SU-DHL-6 (cell line): ENCODE measurements at regions not wholly inside any gene's neighbourhood (a gene's known extent, or its start where the extent isn't known, plus 50 kb on each side); places are given as distances from the start of the nearest gene placed in this dataset.

Experiments used
- H2AFZ ChIP-seq: fragments of 200-600 bp; sonication (generic); 2 replicates; pipeline ENCODE4 v1.6.1; 2014; ENCODE audit warnings: low read depth, mild to moderate bottlenecking, moderate library complexity, mixed read lengths, antibody characterized with exemption, low read length; ENCODE audit not compliant: severe bottlenecking
- H3F3A ChIP-seq: fragments of 200-600 bp; shearing (Covaris generic); 2 replicates; pipeline ENCODE4 v1.6.0; 2016; ENCODE audit warnings: antibody characterized with exemption, mild to moderate bottlenecking; ENCODE audit not compliant: insufficient read depth
- H3K27ac ChIP-seq: fragments of 200-600 bp; sonication (generic); 2 replicates; pipeline ENCODE4 v1.5.1; 2016; ENCODE audit warnings: low read depth, mild to moderate bottlenecking, low read length, moderate library complexity, mixed read lengths
- H3K27me3 ChIP-seq: fragments of 200-600 bp; sonication (generic), shearing (Covaris generic); 2 replicates; pipeline ENCODE4 v1.6.0; 2014; ENCODE audit warnings: mild to moderate bottlenecking, low read length
- H3K36me3 ChIP-seq: fragments of 200-600 bp; sonication (generic); 2 replicates; pipeline ENCODE4 v1.6.1; 2014; ENCODE audit warnings: mild to moderate bottlenecking, low read length, mixed read lengths
- H3K4me2 ChIP-seq: fragments of 300-600, 200-600 bp; shearing (Covaris generic), sonication (generic); 2 replicates; pipeline ENCODE4 v1.6.0; 2014; ENCODE audit warnings: low read length, low read depth, mild to moderate bottlenecking; ENCODE audit not compliant: poor library complexity, severe bottlenecking
- H3K4me3 ChIP-seq: fragments of 200-600 bp; sonication (generic); 2 replicates; pipeline ENCODE4 v1.5.1; 2014; ENCODE audit warnings: antibody characterized with exemption, low read length, mild to moderate bottlenecking, mixed read lengths; ENCODE audit not compliant: insufficient read depth, poor library complexity, severe bottlenecking
- H3K79me2 ChIP-seq: fragments of 200-600 bp; sonication (generic); 2 replicates; pipeline ENCODE4 v1.6.1; 2014; ENCODE audit warnings: mild to moderate bottlenecking, low read length, moderate library complexity; ENCODE audit not compliant: insufficient read depth
- H3K9ac ChIP-seq: fragments of 200-600 bp; sonication (generic); 2 replicates; pipeline ENCODE4 v1.7.0; 2014; ENCODE audit warnings: mild to moderate bottlenecking, low read length
- H3K9me2 ChIP-seq: fragments of 200-600 bp; sonication (generic); replicated peaks from 2 replicates; pipeline ENCODE4 v1.6.1; 2014; ENCODE audit warnings: low read length; ENCODE audit not compliant: insufficient read depth
- H3K9me3 ChIP-seq: fragments of 200-600 bp; sonication (generic); 2 replicates; pipeline ENCODE4 v1.6.1; 2014; ENCODE audit warnings: low read length, mixed read lengths; ENCODE audit not compliant: insufficient read depth
- H4K20me1 ChIP-seq: fragments of 200-600 bp; sonication (generic); 2 replicates; pipeline ENCODE4 v1.6.1; 2014; ENCODE audit warnings: low read depth, mild to moderate bottlenecking, antibody characterized with exemption, low read length, moderate library complexity, mixed read lengths
- EZH2phosphoT487 ChIP-seq: fragments of 200-600 bp; sonication (generic), shearing (Covaris generic); conservative IDR thresholded peaks from 2 replicates; pipeline ENCODE4 v1.6.1; 2018; ENCODE audit warnings: mild to moderate bottlenecking, antibody characterized with exemption, low read length, moderate library complexity, mixed read lengths
- TF ChIP-seq, protein P1 (sequence below): fragments of 200-600 bp; sonication (generic); IDR thresholded peaks from one replicate; pipeline ENCODE4 v1.5.1; 2017; ENCODE audit warnings: antibody characterized with exemption, mild to moderate bottlenecking, low read length, moderate library complexity; ENCODE audit not compliant: insufficient read depth, poor library complexity, severe bottlenecking

DNA sequence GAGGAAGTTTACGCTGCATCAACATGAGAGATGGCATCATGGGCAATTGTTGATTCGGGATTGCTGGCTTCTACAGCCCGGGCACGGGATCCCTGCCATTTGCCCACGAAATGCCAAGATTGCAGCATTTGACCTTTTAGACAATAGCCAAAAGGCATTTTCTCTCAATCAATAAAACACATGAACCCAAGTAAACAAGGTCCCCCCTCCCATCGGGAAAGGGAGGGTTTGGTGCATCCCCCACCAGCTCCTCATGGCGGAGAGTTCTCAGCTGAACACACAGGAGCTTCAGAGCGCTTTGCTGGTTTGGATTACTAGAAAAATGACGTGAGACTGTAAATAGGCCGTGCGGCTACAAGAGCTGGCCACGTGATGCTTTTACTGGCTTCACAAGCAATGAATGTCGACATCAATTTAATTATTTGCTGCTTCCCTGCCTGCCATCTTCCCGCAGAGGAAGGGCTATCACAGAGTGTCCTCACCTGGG is 147.6 kb downstream of the C16orf95 start:
- H3K27me3 ChIP-seq = no peaks in the 10 kb centered on the region
- H3K9me3 ChIP-seq = no peaks in the 10 kb centered on the region
- H3K4me3 ChIP-seq = no peak overlapping the region
- TF ChIP-seq, protein P1, sequence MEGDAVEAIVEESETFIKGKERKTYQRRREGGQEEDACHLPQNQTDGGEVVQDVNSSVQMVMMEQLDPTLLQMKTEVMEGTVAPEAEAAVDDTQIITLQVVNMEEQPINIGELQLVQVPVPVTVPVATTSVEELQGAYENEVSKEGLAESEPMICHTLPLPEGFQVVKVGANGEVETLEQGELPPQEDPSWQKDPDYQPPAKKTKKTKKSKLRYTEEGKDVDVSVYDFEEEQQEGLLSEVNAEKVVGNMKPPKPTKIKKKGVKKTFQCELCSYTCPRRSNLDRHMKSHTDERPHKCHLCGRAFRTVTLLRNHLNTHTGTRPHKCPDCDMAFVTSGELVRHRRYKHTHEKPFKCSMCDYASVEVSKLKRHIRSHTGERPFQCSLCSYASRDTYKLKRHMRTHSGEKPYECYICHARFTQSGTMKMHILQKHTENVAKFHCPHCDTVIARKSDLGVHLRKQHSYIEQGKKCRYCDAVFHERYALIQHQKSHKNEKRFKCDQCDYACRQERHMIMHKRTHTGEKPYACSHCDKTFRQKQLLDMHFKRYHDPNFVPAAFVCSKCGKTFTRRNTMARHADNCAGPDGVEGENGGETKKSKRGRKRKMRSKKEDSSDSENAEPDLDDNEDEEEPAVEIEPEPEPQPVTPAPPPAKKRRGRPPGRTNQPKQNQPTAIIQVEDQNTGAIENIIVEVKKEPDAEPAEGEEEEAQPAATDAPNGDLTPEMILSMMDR = no peak
- no peak for TF ChIP-seq EZH2phosphoT487
- H3K4me2 ChIP-seq = no peak overlapping the region
- no peaks in the 10 kb centered on the region for H3K79me2 ChIP-seq
- no peaks in the 10 kb centered on the region for H4K20me1 ChIP-seq
- no peak overlapping the region for H2AFZ ChIP-seq
- no peaks in the 10 kb centered on the region for H3F3A ChIP-seq
- no peaks in the 10 kb centered on the region for H3K9me2 ChIP-seq
- H3K27ac ChIP-seq = no peak overlapping the region
- H3K9ac ChIP-seq = no peak overlapping the region
- H3K36me3 ChIP-seq = no peaks in the 10 kb centered on the region

DNA sequence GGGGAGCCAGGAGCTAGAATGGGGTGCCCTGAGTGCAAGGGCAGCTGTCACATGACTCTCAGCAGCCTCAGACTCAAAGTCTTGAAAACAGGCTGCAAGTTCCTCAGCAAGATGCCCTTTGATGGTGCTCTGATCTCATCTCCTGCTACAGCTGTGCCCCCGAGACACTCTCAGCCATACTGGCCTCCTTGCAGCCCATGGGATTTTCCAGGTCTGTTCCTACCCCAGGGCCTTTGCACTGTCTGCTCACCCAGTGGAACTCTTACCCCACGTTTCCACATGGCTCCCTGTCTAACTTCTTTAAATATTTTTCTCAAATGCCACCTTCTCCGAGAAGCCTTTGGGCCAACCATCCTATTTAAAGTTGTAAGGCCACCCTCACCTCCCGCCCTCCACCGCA is 146.9 kb downstream of the C16orf95 start:
- Histone ChIP-seq H4K20me1 (no peaks in the 10 kb centered on the region), H3F3A (no peaks in the 10 kb centered on the region), H3K9me3 (no peaks in the 10 kb centered on the region), H3K9ac (no peak overlapping the region), H3K27me3 (no peaks in the 10 kb centered on the region), H3K4me3 (no peak overlapping the region), H2AFZ (no peak overlapping the region), H3K36me3 (no peaks in the 10 kb centered on the region), H3K79me2 (no peaks in the 10 kb centered on the region), H3K27ac (no peak overlapping the region), H3K9me2 (no peaks in the 10 kb centered on the region), H3K4me2 (no peak overlapping the region)
- TF ChIP-seq, protein P1 = no peak
- TF ChIP-seq EZH2phosphoT487 = no peak

DNA sequence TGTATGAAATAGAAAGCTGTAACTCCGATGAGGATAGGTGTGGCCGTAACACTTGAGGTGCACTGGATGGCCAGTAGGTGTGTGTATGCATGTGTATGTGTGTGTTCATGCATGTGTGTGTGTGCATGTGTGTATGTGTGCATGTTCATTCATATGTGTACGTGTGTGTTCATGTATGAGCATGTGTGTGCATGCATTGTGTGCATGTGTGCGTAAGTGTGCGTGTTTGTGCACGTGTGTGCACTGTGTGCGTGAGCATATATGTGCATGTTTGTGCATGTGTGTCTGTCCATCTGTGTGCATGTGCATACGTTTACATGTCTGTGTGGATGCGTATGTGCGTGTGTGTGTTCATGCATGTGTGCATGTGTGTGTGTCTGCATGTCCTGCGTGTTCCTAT is 145.5 kb downstream of the C16orf95 start:
- TF ChIP-seq, protein P1 = no peak
- TF ChIP-seq EZH2phosphoT487 = no peak
- no peaks in the 10 kb centered on the region for H4K20me1 ChIP-seq

More for the DNA sequence above, 145.5 kb downstream of the C16orf95 start:
- Histone ChIP-seq H3K36me3 (no peaks in the 10 kb centered on the region), H3K4me2 (no peak overlapping the region), H3F3A (no peaks in the 10 kb centered on the region), H3K9ac (no peak overlapping the region), H2AFZ (no peak overlapping the region), H3K79me2 (no peaks in the 10 kb centered on the region), H3K9me3 (no peaks in the 10 kb centered on the region), H3K4me3 (no peak overlapping the region), H3K27ac (no peak overlapping the region), H3K9me2 (no peaks in the 10 kb centered on the region), H3K27me3 (no peaks in the 10 kb centered on the region)
